OCI-LY3 (cell line): ENCODE measurements at regions not wholly inside any gene's neighbourhood (a gene's known extent, or its start where the extent isn't known, plus 50 kb on each side); places are given as distances from the start of the nearest gene placed in this dataset.

Experiments used
- EZH2phosphoT487 ChIP-seq: fragments of 200-600 bp; shearing (Covaris generic); IDR thresholded peaks from 2 replicates; pipeline ENCODE4 v1.6.1; 2018; ENCODE audit warnings: antibody characterized with exemption, mixed run types, low read depth
- TF ChIP-seq, protein P1 (sequence below): fragments of 200-600, 300-600 bp; sonication (generic); IDR thresholded peaks from 2 replicates; pipeline ENCODE4 v1.5.1; 2014; ENCODE audit warnings: antibody characterized with exemption, low read length, low read depth

DNA sequence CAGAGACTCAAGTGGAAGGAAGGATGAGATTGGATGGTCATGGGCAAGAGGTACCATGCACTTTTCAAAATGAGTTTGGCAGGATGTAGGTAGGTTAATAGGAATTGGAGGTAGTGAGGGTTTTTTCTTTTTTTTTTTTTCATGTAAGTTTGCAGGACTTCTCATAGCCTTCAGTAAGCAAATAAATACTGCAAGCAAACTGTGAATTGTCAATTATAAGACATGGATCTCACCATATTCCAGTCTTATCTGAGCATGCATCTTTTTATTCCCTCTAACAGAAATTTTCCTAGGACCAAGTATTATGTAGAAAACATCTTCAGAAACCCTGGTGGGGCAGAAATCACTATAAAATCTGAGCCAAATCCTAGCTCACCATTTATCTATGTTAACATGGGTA lies 584.6 kb upstream of the CDH5 start:
- TF ChIP-seq, protein P1, sequence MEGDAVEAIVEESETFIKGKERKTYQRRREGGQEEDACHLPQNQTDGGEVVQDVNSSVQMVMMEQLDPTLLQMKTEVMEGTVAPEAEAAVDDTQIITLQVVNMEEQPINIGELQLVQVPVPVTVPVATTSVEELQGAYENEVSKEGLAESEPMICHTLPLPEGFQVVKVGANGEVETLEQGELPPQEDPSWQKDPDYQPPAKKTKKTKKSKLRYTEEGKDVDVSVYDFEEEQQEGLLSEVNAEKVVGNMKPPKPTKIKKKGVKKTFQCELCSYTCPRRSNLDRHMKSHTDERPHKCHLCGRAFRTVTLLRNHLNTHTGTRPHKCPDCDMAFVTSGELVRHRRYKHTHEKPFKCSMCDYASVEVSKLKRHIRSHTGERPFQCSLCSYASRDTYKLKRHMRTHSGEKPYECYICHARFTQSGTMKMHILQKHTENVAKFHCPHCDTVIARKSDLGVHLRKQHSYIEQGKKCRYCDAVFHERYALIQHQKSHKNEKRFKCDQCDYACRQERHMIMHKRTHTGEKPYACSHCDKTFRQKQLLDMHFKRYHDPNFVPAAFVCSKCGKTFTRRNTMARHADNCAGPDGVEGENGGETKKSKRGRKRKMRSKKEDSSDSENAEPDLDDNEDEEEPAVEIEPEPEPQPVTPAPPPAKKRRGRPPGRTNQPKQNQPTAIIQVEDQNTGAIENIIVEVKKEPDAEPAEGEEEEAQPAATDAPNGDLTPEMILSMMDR: no peak
- TF ChIP-seq EZH2phosphoT487: no peak
